ENCODE measurements at regions not wholly inside any gene's neighbourhood (a gene's known extent, or its start where the extent isn't known, plus 50 kb on each side); places are given as distances from the start of the nearest gene placed in this dataset.

DNA sequence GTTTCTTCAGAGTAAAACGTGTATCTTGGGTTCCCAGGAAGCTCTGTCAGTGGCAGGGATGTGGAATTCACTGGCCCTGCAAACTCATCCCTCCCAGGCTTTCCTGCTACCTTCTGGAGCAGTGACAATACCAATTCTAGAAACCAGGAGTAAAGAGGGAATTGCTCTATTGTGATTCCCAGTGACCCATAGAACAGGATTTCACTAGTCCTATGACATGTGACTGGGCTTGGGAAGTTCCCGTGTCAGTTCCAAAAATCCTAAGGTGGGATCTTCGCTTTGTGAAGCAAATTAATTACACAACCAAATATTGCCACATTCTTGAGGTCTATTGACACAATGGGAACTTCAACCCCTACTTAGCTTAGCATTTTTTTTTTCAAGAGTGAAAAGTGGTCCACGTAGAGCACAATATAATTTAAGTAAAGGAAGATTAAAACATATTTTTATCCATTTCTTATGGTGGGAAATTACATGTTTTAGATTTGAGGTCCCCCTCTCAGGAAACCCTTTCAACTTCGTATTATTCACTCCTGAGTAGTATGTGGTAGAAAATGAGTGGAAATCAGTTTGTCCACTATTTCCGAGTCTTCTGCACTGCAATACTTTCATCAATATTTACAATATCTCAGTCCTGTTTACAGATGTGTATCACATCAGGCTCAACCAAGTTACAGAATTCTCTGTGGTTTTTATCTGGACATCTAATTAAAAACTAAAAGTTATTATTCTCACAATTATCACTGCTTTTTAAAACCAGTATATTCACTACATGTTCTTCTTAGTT, 88.9 kb upstream of the SOX5 start (continued):
- TF ChIP-seq, protein P1, sequence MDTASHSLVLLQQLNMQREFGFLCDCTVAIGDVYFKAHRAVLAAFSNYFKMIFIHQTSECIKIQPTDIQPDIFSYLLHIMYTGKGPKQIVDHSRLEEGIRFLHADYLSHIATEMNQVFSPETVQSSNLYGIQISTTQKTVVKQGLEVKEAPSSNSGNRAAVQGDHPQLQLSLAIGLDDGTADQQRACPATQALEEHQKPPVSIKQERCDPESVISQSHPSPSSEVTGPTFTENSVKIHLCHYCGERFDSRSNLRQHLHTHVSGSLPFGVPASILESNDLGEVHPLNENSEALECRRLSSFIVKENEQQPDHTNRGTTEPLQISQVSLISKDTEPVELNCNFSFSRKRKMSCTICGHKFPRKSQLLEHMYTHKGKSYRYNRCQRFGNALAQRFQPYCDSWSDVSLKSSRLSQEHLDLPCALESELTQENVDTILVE (CRISPR knock-in tag; IDR thresholded peaks at IDR 0.05) = no peak
- TF ChIP-seq CEBPG (CRISPR knock-in tag; IDR thresholded peaks at IDR 0.05) = peak; percentile 94
- TF ChIP-seq, protein P2, sequence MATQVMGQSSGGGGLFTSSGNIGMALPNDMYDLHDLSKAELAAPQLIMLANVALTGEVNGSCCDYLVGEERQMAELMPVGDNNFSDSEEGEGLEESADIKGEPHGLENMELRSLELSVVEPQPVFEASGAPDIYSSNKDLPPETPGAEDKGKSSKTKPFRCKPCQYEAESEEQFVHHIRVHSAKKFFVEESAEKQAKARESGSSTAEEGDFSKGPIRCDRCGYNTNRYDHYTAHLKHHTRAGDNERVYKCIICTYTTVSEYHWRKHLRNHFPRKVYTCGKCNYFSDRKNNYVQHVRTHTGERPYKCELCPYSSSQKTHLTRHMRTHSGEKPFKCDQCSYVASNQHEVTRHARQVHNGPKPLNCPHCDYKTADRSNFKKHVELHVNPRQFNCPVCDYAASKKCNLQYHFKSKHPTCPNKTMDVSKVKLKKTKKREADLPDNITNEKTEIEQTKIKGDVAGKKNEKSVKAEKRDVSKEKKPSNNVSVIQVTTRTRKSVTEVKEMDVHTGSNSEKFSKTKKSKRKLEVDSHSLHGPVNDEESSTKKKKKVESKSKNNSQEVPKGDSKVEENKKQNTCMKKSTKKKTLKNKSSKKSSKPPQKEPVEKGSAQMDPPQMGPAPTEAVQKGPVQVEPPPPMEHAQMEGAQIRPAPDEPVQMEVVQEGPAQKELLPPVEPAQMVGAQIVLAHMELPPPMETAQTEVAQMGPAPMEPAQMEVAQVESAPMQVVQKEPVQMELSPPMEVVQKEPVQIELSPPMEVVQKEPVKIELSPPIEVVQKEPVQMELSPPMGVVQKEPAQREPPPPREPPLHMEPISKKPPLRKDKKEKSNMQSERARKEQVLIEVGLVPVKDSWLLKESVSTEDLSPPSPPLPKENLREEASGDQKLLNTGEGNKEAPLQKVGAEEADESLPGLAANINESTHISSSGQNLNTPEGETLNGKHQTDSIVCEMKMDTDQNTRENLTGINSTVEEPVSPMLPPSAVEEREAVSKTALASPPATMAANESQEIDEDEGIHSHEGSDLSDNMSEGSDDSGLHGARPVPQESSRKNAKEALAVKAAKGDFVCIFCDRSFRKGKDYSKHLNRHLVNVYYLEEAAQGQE (IDR thresholded peaks at IDR 0.05; ENCODE audit: borderline replicate concordance in 1 of 2, low read depth in 1 of 2, low read length in 2 of 2) = peak in 1 of 2 experiments; percentile 67; a peak in 1 of 4 replicates
- peak; percentile 62; the same call in 1 of the 2 replicates for TF ChIP-seq RBFOX2 (IDR thresholded peaks at IDR 0.05; ENCODE audit: low read depth, low read length)
- peak; percentile 80; the same call in 1 of the 2 replicates for TF ChIP-seq NKX3-1 (CRISPR knock-in tag; IDR thresholded peaks at IDR 0.05)
- no peak for TF ChIP-seq TCF12 (IDR thresholded peaks at IDR 0.05)
- 0 out of 2 replicates have a peak, but pooled peaks have one; percentile 54 for TF ChIP-seq TCF12 (CRISPR knock-in tag; IDR thresholded peaks at IDR 0.05)
- TF ChIP-seq CC2D1A (CRISPR knock-in tag; IDR thresholded peaks at IDR 0.05) = no peak
- TF ChIP-seq TFE3 (CRISPR knock-in tag; IDR thresholded peaks at IDR 0.05) = peak; percentile 89
- TF ChIP-seq PHF8 (CRISPR knock-in tag; IDR thresholded peaks at IDR 0.05) = no peak
- TF ChIP-seq HNF4G (IDR thresholded peaks at IDR 0.05; ENCODE audit: borderline replicate concordance, low read depth, low read length) = peak; percentile 90
- TF ChIP-seq HNF4G (CRISPR knock-in tag; IDR thresholded peaks at IDR 0.05; ENCODE audit: borderline replicate concordance, low read depth) = no peak
- no peak for TF ChIP-seq AKAP8 (CRISPR knock-in tag; IDR thresholded peaks at IDR 0.05)
- peak; percentile 44; the same call in 1 of the 2 replicates for TF ChIP-seq ZNF264 (CRISPR knock-in tag; IDR thresholded peaks at IDR 0.05)
- TF ChIP-seq HHEX (CRISPR knock-in tag; IDR thresholded peaks at IDR 0.05) = peak; percentile 26; the same call in 1 of the 2 replicates
- TF ChIP-seq CREB1 (IDR thresholded peaks at IDR 0.05) = 0 out of 2 replicates have a peak, but pooled peaks have one; percentile 11
- peak; percentile 56; the same call in 1 of the 2 replicates for TF ChIP-seq CREB1 (CRISPR knock-in tag; IDR thresholded peaks at IDR 0.05)
- peak; percentile 42 to 86; a peak in 3 of 4 replicates for TF ChIP-seq POLR2A (IDR thresholded peaks at IDR 0.05; ENCODE audit: insufficient read depth in 1 of 2, low read depth in 2 of 2, low read length in 2 of 2)
- TF ChIP-seq, protein P3, sequence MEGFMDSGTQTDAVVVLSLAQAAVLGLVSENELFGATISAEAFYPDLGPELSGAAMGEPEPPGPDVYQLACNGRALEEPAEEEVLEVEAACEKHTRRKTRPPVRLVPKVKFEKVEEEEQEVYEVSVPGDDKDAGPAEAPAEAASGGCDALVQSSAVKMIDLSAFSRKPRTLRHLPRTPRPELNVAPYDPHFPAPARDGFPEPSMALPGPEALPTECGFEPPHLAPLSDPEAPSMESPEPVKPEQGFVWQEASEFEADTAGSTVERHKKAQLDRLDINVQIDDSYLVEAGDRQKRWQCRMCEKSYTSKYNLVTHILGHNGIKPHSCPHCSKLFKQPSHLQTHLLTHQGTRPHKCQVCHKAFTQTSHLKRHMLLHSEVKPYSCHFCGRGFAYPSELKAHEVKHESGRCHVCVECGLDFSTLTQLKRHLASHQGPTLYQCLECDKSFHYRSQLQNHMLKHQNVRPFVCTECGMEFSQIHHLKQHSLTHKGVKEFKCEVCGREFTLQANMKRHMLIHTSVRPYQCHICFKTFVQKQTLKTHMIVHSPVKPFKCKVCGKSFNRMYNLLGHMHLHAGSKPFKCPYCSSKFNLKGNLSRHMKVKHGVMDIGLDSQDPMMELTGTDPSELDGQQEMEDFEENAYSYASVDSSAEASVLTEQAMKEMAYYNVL (CRISPR knock-in tag; IDR thresholded peaks at IDR 0.05; ENCODE audit: borderline replicate concordance) = peak; percentile 75; the same call in 1 of the 2 replicates
- TF ChIP-seq, protein P4, sequence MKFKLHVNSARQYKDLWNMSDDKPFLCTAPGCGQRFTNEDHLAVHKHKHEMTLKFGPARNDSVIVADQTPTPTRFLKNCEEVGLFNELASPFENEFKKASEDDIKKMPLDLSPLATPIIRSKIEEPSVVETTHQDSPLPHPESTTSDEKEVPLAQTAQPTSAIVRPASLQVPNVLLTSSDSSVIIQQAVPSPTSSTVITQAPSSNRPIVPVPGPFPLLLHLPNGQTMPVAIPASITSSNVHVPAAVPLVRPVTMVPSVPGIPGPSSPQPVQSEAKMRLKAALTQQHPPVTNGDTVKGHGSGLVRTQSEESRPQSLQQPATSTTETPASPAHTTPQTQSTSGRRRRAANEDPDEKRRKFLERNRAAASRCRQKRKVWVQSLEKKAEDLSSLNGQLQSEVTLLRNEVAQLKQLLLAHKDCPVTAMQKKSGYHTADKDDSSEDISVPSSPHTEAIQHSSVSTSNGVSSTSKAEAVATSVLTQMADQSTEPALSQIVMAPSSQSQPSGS (CRISPR knock-in tag; IDR thresholded peaks at IDR 0.05) = peak; percentile 28; the same call in 1 of the 2 replicates
- peak; percentile 20; the same call in 1 of the 2 replicates for TF ChIP-seq TARDBP (CRISPR knock-in tag; IDR thresholded peaks at IDR 0.05)

Measured in HepG2 (cell line).